Femur (tissue), 1 donor: ENCODE measurements at regions not wholly inside any gene's neighbourhood (a gene's known extent, or its start where the extent isn't known, plus 50 kb on each side); places are given as distances from the start of the nearest gene placed in this dataset.

Experiments
- DNase-seq: peaks from one replicate; pipeline ENCODE4 v3.0.0-alpha.2; 2017

- no peak for DNase-seq
These were observed 56.4 kb upstream of the PRSS58 start for GRCh38 chr7:142314281-142314680.

GRCh38 chr7:142313528-142313927 is 55.7 kb upstream of the PRSS58 start:
- DNase-seq: no peak

GRCh38 chr7:142311876-142312275 is 54.0 kb upstream of the PRSS58 start:
- DNase-seq: no peak

GRCh38 chr7:142308918-142309317 is 51.1 kb upstream of the PRSS58 start:
- DNase-seq: no peak

- DNase-seq: no peak
These were observed 50.5 kb upstream of the PRSS58 start for GRCh38 chr7:142308326-142308725.
